Heart right ventricle (tissue), 16 donors: ENCODE measurements at regions not wholly inside any gene's neighbourhood (a gene's known extent, or its start where the extent isn't known, plus 50 kb on each side); places are given as distances from the start of the nearest gene placed in this dataset.
A peak's percentile ranks its signal among the peaks of the same experiment; 100 is the strongest.

Source experiments
- ATAC-seq, 8 donors: fragments of 200-7000 bp; cut with Tn5 transposase; one replicate each; pipeline ENCODE4 v1.9.1; 2020; ENCODE audit warnings: mild to moderate bottlenecking in 8 of 8, moderate library complexity in 8 of 8, moderate number of reproducible peaks in 1 of 8
- DNase-seq, 2 donors: peaks; one replicate each; pipeline ENCODE4 v3.0.0-alpha.2; 2020
- H3K27ac ChIP-seq, 10 donors: fragments of 200-600 bp; sonication (generic) in 2 of 10; one replicate each; pipeline versions ENCODE4 v1.5.0 to v1.8.0; 2020 to 2022; ENCODE audit warnings: mild to moderate bottlenecking in 3 of 10
- H3K27me3 ChIP-seq, 7 donors: fragments of 200-600 bp; one replicate each; pipeline ENCODE4 v1.8.0; 2021 to 2022; ENCODE audit warnings: mild to moderate bottlenecking in 2 of 7
- H3K36me3 ChIP-seq, 9 donors: fragments of 200-600 bp; sonication (generic) in 1 of 9; one replicate each; pipeline versions ENCODE4 v1.5.0 to v1.8.0; 2020 to 2022; ENCODE audit warnings: mild to moderate bottlenecking in 2 of 9
- H3K4me1 ChIP-seq, 9 donors: fragments of 200-600 bp; sonication (generic) in 1 of 9; one replicate each; pipeline versions ENCODE4 v1.5.0 to v1.8.0; 2020 to 2022; ENCODE audit warnings: mild to moderate bottlenecking in 4 of 9
- H3K4me3 ChIP-seq, 10 donors: fragments of 200-600 bp; sonication (generic) in 2 of 10; one replicate each; pipeline versions ENCODE4 v1.5.0 to v1.8.0; 2020 to 2022; ENCODE audit warnings: mild to moderate bottlenecking in 7 of 10, moderate library complexity in 2 of 10
- H3K9me3 ChIP-seq, 11 donors: fragments of 200-600 bp in 10 of 11; sonication (generic) in 2 of 11; one replicate each; pipeline versions ENCODE4 v1.5.0 to v1.8.0; 2013 to 2022; ENCODE audit warnings: mild to moderate bottlenecking in 2 of 11, control low read depth in 1 of 11, moderate library complexity in 1 of 11
- WGBS, 2 donors: extraction: QIAGEN DNeasy Blood & Tissue Kit; methylation state at CpG; one replicate each; pipeline ENCODE4 v1.1.7; 2013; ENCODE audit warnings: inconsistent platforms in 1 of 2; 5-methylcytosine and 5-hydroxymethylcytosine counted together
- intact Hi-C, 10 donors: fragments of 100-400 bp; cut with DNase I; formaldehyde crosslinking; loops; one replicate each; pipeline versions ENCODE4 v1.11.1 to v1.14.2; 2022
- TF ChIP-seq, protein P1 (sequence below), 9 donors: fragments of 200-600 bp; sonication (generic) in 2 of 9; IDR thresholded peaks; one replicate each; pipeline versions ENCODE4 v1.5.0 to v1.8.0; 2021 to 2022; ENCODE audit warnings: antibody characterized with exemption in 9 of 9, mild to moderate bottlenecking in 5 of 9, moderate library complexity in 1 of 9
- donor health status: Arrhythmogenic right ventricular cardiomyopathy.
- donor health status: ischemic (EF 13 %, LVEDD 7.1; RV severe dilation, severe dysfunction).
- donor health status: healthy with polysubstance abuse.
- donor health status: DM: no; HTN: yes; CAD: no.
- donor health status: DM: no; HTN: no; CAD: no.
- donor health status: ischemic (EF 25% LVEDD 6.9; RV normal size, moderate dysfunction).
- donor health status: ischemic (EF 25% LVEDD 5.7; RV mildly dilated, moderate dysfunction).
- donor health status: healthy.
- donor health status: DM: yes; HTN: yes; CAD: no.
- donor health status: Ischemic cardiomyopathy.
- donor health status: ischemic (EF 35%, LVEDD 5.7; RV mildly dilated, moderate dysfunction).
- donor health status: nonischemic (EF 11% LVEDD 7.7; RV severe dilation, severe dysfunction).
- donor health status: DM: yes; HTN: yes; CAD: no.
- donor health status: PGD.
- donor health status: ischemic (EF 29% LVEDD 5.4; RV normal size, mild dysfunction).
- donor health status: nonischemic (EF 23%, LVEDD 6.1; RV moderate dilation, normal function).

DNA sequence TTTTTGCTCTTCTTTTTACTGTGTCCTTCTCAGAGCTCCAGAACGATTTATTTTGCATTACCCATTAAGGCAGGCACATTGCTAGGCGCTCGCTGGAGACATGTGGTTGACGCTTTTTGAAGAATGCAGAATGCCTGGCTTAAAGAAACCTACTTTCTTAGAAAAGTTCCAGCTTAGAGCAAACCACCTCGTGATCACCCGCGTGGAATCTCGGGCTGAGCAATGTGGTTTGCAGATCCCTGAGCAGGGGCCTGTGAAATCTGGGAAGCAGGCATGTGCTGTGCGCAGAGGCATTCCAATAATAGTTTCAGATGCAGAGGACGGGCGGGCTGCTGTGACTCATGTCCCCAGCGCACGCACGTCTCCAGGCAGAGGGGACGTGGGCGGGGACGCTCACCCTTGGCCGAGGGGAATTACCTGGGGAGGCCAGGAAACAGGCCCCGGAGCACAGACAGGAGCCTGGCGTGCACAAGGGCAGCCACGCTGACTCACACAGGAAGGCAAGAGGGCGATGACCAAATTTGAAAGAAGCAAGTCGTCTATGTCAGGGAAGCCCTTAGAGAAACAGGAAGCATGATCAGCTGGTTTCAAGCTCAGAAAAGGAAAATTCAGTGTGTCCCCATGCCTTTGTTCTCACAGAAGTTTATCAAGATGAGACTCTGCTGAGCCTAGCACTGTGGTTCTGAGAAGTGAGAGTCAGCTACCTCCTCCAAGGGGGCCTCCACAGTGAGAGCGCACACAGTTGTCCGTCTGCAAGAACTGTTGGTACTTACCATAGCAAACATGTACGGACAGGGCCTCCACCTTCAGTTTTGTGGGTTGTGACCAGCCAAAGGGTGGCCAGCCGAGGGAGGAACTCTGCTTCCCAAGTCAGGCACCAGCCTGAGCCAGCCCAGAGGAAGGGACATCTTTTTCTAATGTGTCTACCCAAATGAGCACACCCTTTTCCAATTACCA lies 218.6 kb downstream of the PIK3R1 start:
- TF ChIP-seq, protein P1, sequence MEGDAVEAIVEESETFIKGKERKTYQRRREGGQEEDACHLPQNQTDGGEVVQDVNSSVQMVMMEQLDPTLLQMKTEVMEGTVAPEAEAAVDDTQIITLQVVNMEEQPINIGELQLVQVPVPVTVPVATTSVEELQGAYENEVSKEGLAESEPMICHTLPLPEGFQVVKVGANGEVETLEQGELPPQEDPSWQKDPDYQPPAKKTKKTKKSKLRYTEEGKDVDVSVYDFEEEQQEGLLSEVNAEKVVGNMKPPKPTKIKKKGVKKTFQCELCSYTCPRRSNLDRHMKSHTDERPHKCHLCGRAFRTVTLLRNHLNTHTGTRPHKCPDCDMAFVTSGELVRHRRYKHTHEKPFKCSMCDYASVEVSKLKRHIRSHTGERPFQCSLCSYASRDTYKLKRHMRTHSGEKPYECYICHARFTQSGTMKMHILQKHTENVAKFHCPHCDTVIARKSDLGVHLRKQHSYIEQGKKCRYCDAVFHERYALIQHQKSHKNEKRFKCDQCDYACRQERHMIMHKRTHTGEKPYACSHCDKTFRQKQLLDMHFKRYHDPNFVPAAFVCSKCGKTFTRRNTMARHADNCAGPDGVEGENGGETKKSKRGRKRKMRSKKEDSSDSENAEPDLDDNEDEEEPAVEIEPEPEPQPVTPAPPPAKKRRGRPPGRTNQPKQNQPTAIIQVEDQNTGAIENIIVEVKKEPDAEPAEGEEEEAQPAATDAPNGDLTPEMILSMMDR (IDR thresholded peaks at IDR 0.05): no peak
- Histone ChIP-seq H3K27me3 (no peaks in the 10 kb centered on the region), H3K36me3 (no peaks in the 10 kb centered on the region), H3K4me3 (peak overlapping the region in 6 of 10 donors; percentile 5 to 25 (median 16)), H3K27ac (peak overlapping the region in 9 of 10 donors; percentile 46 to 94 (median 76)), H3K4me1 (peaks cover 8 to 45% (median 24%) of the 10 kb centered on the region in 9 donors), H3K9me3 (no peaks in the 10 kb centered on the region)
- 25 to 30% methylated on average over 27 of the region's 27 CpGs for WGBS, 2 donors
- intact Hi-C loops: no loop called here
- ATAC-seq (peak; percentile 91 to 99 (median 98)), DNase-seq (peak; percentile 75 to 88)

DNA sequence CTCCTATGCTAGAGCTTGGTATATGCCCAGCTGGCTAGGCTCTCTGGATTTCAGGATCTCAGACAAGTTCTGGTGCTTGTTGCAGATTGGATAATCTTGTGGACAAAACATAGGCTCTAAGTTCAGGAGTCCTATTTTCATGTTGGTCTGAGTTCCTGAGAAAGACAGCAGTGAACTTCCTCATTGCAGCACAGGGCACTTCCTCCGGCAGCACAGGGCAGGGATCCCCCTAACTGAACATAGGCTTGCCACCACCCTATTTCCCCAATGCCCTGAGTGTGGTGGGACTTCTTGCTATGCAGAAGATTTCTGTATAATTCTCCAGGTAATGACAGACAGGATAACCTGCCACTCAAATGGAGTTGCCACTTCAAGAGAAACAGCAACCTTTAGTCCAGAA lies 220.1 kb downstream of the PIK3R1 start:
- no peak overlapping the region for H3K4me3 ChIP-seq
- ATAC-seq (no peak), DNase-seq (no peak)
- intact Hi-C loops: no loop called here
- WGBS, 2 donors: 95 to 96% methylated on average over 1 of the region's 1 CpG
- H3K27me3 ChIP-seq: no peaks in the 10 kb centered on the region
- H3K9me3 ChIP-seq: no peaks in the 10 kb centered on the region
- H3K4me1 ChIP-seq: peaks cover 8 to 47% (median 24%) of the 10 kb centered on the region in 9 donors
- peak overlapping the region in 5 of 10 donors; percentile 76 to 94 (median 79) for H3K27ac ChIP-seq
- H3K36me3 ChIP-seq: no peaks in the 10 kb centered on the region
- TF ChIP-seq, protein P1 (IDR thresholded peaks at IDR 0.05): no peak

DNA sequence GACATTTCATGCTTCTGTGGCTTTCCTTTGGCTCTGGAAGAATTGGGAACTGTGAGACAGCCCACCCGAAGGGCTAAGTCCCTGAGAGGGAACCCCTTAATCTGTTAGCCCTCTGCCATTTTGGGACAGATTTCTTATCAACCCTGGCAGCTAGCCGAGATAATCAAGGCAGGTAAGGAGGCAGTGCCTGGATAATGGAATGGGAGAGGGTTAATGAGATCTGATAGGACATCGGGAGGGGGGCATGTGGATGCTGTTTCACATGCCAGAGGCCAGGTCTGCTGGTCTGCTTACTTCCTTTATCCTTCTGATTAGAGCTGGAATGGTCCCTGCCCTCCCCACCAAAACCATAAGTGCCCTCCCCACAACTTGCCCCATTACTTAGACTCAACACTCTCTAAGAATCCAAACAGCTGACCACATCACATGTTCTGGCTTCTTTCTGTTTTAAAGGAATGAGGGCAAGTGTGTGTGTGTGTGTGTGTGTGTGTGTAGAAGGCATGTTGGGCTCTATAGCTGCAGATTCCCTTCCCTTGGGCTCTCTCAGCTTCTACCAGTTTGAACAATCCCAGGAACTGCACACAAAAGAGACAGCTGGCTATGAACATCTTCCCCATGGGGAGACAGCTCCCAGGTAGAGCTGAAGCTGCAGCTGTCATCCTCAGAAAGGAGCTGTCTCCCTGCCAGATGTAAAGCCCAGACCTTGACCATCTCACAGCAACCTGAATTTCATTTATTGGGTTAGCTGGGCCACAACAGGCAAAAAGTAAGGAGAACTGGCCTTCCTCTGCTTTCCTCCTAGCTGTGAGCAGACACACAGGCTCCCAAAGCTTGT lies 221.3 kb downstream of the PIK3R1 start:
- DNase-seq: no peak
- TF ChIP-seq, protein P1 (IDR thresholded peaks at IDR 0.05): no peak
- Histone ChIP-seq H3K4me3 (no peak overlapping the region), H3K27me3 (no peaks in the 10 kb centered on the region), H3K4me1 (peaks cover 8 to 51% (median 24%) of the 10 kb centered on the region in 9 donors), H3K27ac (no peak overlapping the region), H3K36me3 (no peaks in the 10 kb centered on the region), H3K9me3 (no peaks in the 10 kb centered on the region)
- intact Hi-C loops: no loop called here
- no peak for ATAC-seq
- 65 to 71% methylated on average over 3 of the region's 3 CpGs for WGBS, 2 donors

DNA sequence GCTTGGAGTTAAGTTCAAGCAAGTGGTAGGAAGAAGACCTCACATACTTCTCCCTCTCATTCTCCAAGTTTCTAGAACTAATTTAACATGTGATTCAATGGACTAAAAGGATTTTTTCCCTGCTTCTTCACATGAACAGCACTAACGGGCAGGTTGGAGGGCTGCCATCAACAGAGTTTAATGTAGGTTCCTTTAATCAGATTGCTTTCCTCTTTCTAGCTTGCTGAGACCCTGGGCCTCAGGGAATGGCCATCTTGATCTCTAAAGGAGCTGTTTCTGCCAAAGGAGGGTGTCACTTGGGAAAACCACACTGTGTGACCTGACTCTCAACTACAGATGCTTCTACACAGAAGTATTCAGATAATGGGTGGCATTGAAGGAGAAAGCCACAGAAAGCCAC lies 223.3 kb downstream of the PIK3R1 start:
- H3K4me3 ChIP-seq: no peak overlapping the region
- H3K9me3 ChIP-seq: no peaks in the 10 kb centered on the region
- ATAC-seq: no peak
- no peaks in the 10 kb centered on the region for H3K36me3 ChIP-seq
- TF ChIP-seq, protein P1 (IDR thresholded peaks at IDR 0.05): no peak
- WGBS, 2 donors: 34 to 71% methylated on average over 1 of the region's 1 CpG
- no peak overlapping the region for H3K27ac ChIP-seq
- H3K27me3 ChIP-seq: no peaks in the 10 kb centered on the region
- intact Hi-C loops: no loop called here
- H3K4me1 ChIP-seq: peaks cover 6 to 36% (median 14%) of the 10 kb centered on the region in 9 donors
- DNase-seq: no peak
